ENCODE measurements at regions not wholly inside any gene's neighbourhood (a gene's known extent, or its start where the extent isn't known, plus 50 kb on each side); places are given as distances from the start of the nearest gene placed in this dataset.
"Not testable (repeated sequence)": the region's sequence is repeated elsewhere in the genome, so short reads cannot be mapped to it uniquely, and the experiment has no call there.

- not testable (repeated sequence) for TF ChIP-seq FOXK1, MAX (CRISPR knock-in tag; IDR thresholded peaks at IDR 0.05)
Measured at GRCh38 chr16:16530744-16531143, 151.8 kb downstream of the NPIPA7 start.

Measured in WTC11 (cell line).